ENCODE measurements at regions not wholly inside any gene's neighbourhood (a gene's known extent, or its start where the extent isn't known, plus 50 kb on each side); places are given as distances from the start of the nearest gene placed in this dataset.
"Not testable (repeated sequence)": the region's sequence is repeated elsewhere in the genome, so short reads cannot be mapped to it uniquely, and the experiment has no call there.

GRCh38 chr4:18513861-18514260 lies 492.3 kb upstream of the LCORL start:
- no peak for DNase-seq

- DNase-seq: no peak
Observed at GRCh38 chr4:18512718-18513117, 491.2 kb upstream of the LCORL start.

- DNase-seq: peak; percentile 55
Observed at GRCh38 chr4:18511727-18512126, 490.2 kb upstream of the LCORL start.

- DNase-seq: peak; percentile 41
Observed at GRCh38 chr4:18508786-18509185, 487.2 kb upstream of the LCORL start.

GRCh38 chr4:18480928-18481327 lies 459.4 kb upstream of the LCORL start:
- DNase-seq: no peak

GRCh38 chr4:18480342-18480741 lies 458.8 kb upstream of the LCORL start:
- DNase-seq: no peak

- no peak for DNase-seq
Observed at GRCh38 chr4:18479825-18480224, 458.3 kb upstream of the LCORL start.

- DNase-seq: no peak
Observed at GRCh38 chr4:18463987-18464559, 442.5 kb upstream of the LCORL start.

GRCh38 chr4:18458465-18458864 lies 436.9 kb upstream of the LCORL start:
- no peak for DNase-seq

- no peak for DNase-seq
Observed at GRCh38 chr4:18454349-18454748, 432.8 kb upstream of the LCORL start.

GRCh38 chr4:18445110-18445509 lies 423.6 kb upstream of the LCORL start:
- no peak for DNase-seq

- no peak for DNase-seq
Observed at GRCh38 chr4:18444206-18444605, 422.7 kb upstream of the LCORL start.

- no peak for DNase-seq
Observed at GRCh38 chr4:18442957-18443356, 421.4 kb upstream of the LCORL start.

GRCh38 chr4:18441676-18442075 lies 420.1 kb upstream of the LCORL start:
- no peak for DNase-seq

GRCh38 chr4:18441203-18441590 lies 419.6 kb upstream of the LCORL start:
- DNase-seq: no peak

GRCh38 chr4:18440527-18441202 lies 419.1 kb upstream of the LCORL start:
- no peak for DNase-seq

- no peak for DNase-seq
Observed at GRCh38 chr4:18439311-18439710, 417.8 kb upstream of the LCORL start.

GRCh38 chr4:18435781-18436180 lies 414.2 kb upstream of the LCORL start:
- DNase-seq: no peak

- DNase-seq: no peak
Observed at GRCh38 chr4:18422685-18423084, 401.1 kb upstream of the LCORL start.

- DNase-seq: no peak
Observed at GRCh38 chr4:18421519-18421918, 400.0 kb upstream of the LCORL start.

- no peak for DNase-seq
Observed at GRCh38 chr4:18419780-18420179, 398.2 kb upstream of the LCORL start.

GRCh38 chr4:18418195-18418898 lies 396.8 kb upstream of the LCORL start:
- DNase-seq: not testable (repeated sequence)

- not testable (repeated sequence) for DNase-seq
Observed at GRCh38 chr4:18417651-18418050, 396.1 kb upstream of the LCORL start.

GRCh38 chr4:18406264-18406663 lies 384.7 kb upstream of the LCORL start:
- no peak for DNase-seq
